SK-N-SH treated with all-trans-retinoic acid at 6 μM for 48 hours (cell line): ENCODE measurements at regions not wholly inside any gene's neighbourhood (a gene's known extent, or its start where the extent isn't known, plus 50 kb on each side); places are given as distances from the start of the nearest gene placed in this dataset.

Experiments used
- ATAC-seq: fragments of 200-7000 bp; cut with Tn5 transposase; 3 replicates; pipeline ENCODE4 v1.9.1; 2020; ENCODE audit warnings: mild to moderate bottlenecking, moderate library complexity
- ARNTL ChIP-seq: fragments of 450-650 bp; formaldehyde crosslinking; IDR thresholded peaks from 2 replicates; pipeline ENCODE4 v1.5.0; 2020; ENCODE audit warnings: low read depth, mild to moderate bottlenecking, moderate library complexity, borderline replicate concordance
- BACH2 ChIP-seq: fragments of 250-450 bp; sonication (Bioruptor Pico); IDR thresholded peaks from 2 replicates; pipeline ENCODE4 v1.9.0; 2021; ENCODE audit warnings: mild to moderate bottlenecking, borderline replicate concordance
- CREB5 ChIP-seq: fragments of 250-450 bp; sonication (Bioruptor Pico); IDR thresholded peaks from 2 replicates; pipeline ENCODE4 v1.5.1; 2020; ENCODE audit warnings: low read depth, mild to moderate bottlenecking, moderate library complexity
- CSDC2 ChIP-seq: fragments of 250-450 bp; sonication (Bioruptor Pico); IDR thresholded peaks from 2 replicates; pipeline ENCODE4 v1.5.0; 2020; ENCODE audit warnings: mild to moderate bottlenecking, moderate library complexity
- CSRNP3 ChIP-seq: fragments of 250-450 bp; sonication (Bioruptor Pico); IDR thresholded peaks from 2 replicates; pipeline ENCODE4 v1.5.1; 2021; ENCODE audit warnings: mild to moderate bottlenecking, moderate library complexity
- ESRRG ChIP-seq: fragments of 250-450 bp; sonication (Bioruptor Pico); IDR thresholded peaks from 2 replicates; pipeline ENCODE4 v1.6.1; 2021; ENCODE audit warnings: mild to moderate bottlenecking
- GLIS3 ChIP-seq: fragments of 250-450 bp; sonication (Bioruptor Pico); IDR thresholded peaks from 2 replicates; pipeline ENCODE4 v1.5.0; 2020; ENCODE audit warnings: mild to moderate bottlenecking, moderate library complexity
- OSR1 ChIP-seq: fragments of 250-450 bp; sonication (Bioruptor Pico); IDR thresholded peaks from 2 replicates; pipeline ENCODE4 v1.8.0; 2022; ENCODE audit warnings: moderate library complexity, mild to moderate bottlenecking, inconsistent platforms
- PATZ1 ChIP-seq: fragments of 250-450 bp; sonication (Bioruptor Pico); IDR thresholded peaks from 2 replicates; pipeline ENCODE4 v1.8.0; 2020; ENCODE audit warnings: mild to moderate bottlenecking, moderate library complexity, borderline replicate concordance
- POU6F1 ChIP-seq: fragments of 250-450 bp; sonication (Bioruptor Pico); IDR thresholded peaks from 2 replicates; pipeline ENCODE4 v1.8.0; 2021; ENCODE audit warnings: low read depth, mild to moderate bottlenecking, moderate library complexity, borderline replicate concordance
- PPARA ChIP-seq: fragments of 250-450 bp; sonication (Bioruptor Pico); IDR thresholded peaks from 2 replicates; pipeline ENCODE4 v1.5.0; 2020; ENCODE audit warnings: mild to moderate bottlenecking, borderline replicate concordance
- RARB ChIP-seq: fragments of 250-450 bp; sonication (Bioruptor Pico); IDR thresholded peaks from 2 replicates; pipeline ENCODE4 v1.8.0; 2021; ENCODE audit warnings: mild to moderate bottlenecking, moderate library complexity
- SNAI2 ChIP-seq: fragments of 250-450 bp; sonication (Bioruptor Pico); IDR thresholded peaks from 2 replicates; pipeline ENCODE4 v1.5.0; 2020; ENCODE audit warnings: mild to moderate bottlenecking, moderate library complexity
- TCF4 ChIP-seq: fragments of 250-450 bp; sonication (Bioruptor Pico); IDR thresholded peaks from 2 replicates; pipeline ENCODE4 v1.8.0; 2021; ENCODE audit warnings: mild to moderate bottlenecking, moderate library complexity, borderline replicate concordance
- TOX ChIP-seq: fragments of 250-450 bp; sonication (Bioruptor Pico); IDR thresholded peaks from 2 replicates; pipeline ENCODE4 v1.8.0; 2021; ENCODE audit warnings: mild to moderate bottlenecking, moderate library complexity, borderline replicate concordance
- TSHZ2 ChIP-seq: fragments of 250-450 bp; sonication (Bioruptor Pico); IDR thresholded peaks from 2 replicates; pipeline ENCODE4 v1.5.0; 2020; ENCODE audit warnings: mild to moderate bottlenecking, moderate library complexity
- ZC3H10 ChIP-seq: fragments of 250-450 bp; sonication (Bioruptor Pico); IDR thresholded peaks from 2 replicates; pipeline ENCODE4 v1.5.1; 2021; ENCODE audit warnings: mild to moderate bottlenecking, moderate library complexity
- ZFP30 ChIP-seq: fragments of 450-650 bp; formaldehyde crosslinking; IDR thresholded peaks from 2 replicates; pipeline ENCODE4 v1.5.0; 2022; ENCODE audit warnings: mild to moderate bottlenecking, moderate library complexity
- ZNF565 ChIP-seq: fragments of 450-650 bp; formaldehyde crosslinking; conservative IDR thresholded peaks from 2 replicates; pipeline ENCODE4 v1.5.0; 2020; ENCODE audit warnings: low read depth, mild to moderate bottlenecking, moderate library complexity
- ZNF8 ChIP-seq: fragments of 450-650 bp; formaldehyde crosslinking; IDR thresholded peaks from 2 replicates; pipeline ENCODE4 v1.5.0; 2020; ENCODE audit warnings: mild to moderate bottlenecking, moderate library complexity

- no peak for TF ChIP-seq SNAI2 (CRISPR knock-in tag)
- no peak for TF ChIP-seq TOX (CRISPR knock-in tag)
- no peak for TF ChIP-seq GLIS3
Measured at GRCh38 chr10:53395449-53395848, 622.9 kb upstream of the MBL2 start (continued).

GRCh38 chr10:53387562-53387961 lies 615.0 kb upstream of the MBL2 start:
- no peak for TF ChIP-seq CSRNP3 (CRISPR knock-in tag)
- no peak for TF ChIP-seq ZNF8 (CRISPR knock-in tag)
- no peak for TF ChIP-seq ZC3H10 (CRISPR knock-in tag)
- TF ChIP-seq ZFP30 (CRISPR knock-in tag) = no peak
- no peak for TF ChIP-seq RARB (CRISPR knock-in tag)
- no peak for TF ChIP-seq OSR1
- no peak for TF ChIP-seq ESRRG
- no peak for TF ChIP-seq GLIS3
- no peak for TF ChIP-seq POU6F1 (CRISPR knock-in tag)
- TF ChIP-seq TCF4 (CRISPR knock-in tag) = no peak
- TF ChIP-seq TSHZ2 (CRISPR knock-in tag) = no peak
- TF ChIP-seq CREB5 (CRISPR knock-in tag) = no peak
- ATAC-seq = no peak

GRCh38 chr10:53382543-53382942 lies 610.0 kb upstream of the MBL2 start:
- ATAC-seq = no peak
- TF ChIP-seq ZNF8 (CRISPR knock-in tag) (no peak), POU6F1 (CRISPR knock-in tag) (no peak), TOX (CRISPR knock-in tag) (no peak), TSHZ2 (CRISPR knock-in tag) (no peak), ARNTL (CRISPR knock-in tag) (no peak), ZFP30 (CRISPR knock-in tag) (no peak), CREB5 (CRISPR knock-in tag) (no peak), PATZ1 (no peak), OSR1 (no peak), CSDC2 (no peak), ESRRG (no peak), CSRNP3 (CRISPR knock-in tag) (no peak), PPARA (no peak), TCF4 (CRISPR knock-in tag) (no peak), RARB (CRISPR knock-in tag) (no peak), ZNF565 (CRISPR knock-in tag) (no peak), BACH2 (CRISPR knock-in tag) (no peak)
